ENCODE measurements at regions not wholly inside any gene's neighbourhood (a gene's known extent, or its start where the extent isn't known, plus 50 kb on each side); places are given as distances from the start of the nearest gene placed in this dataset.

DNA sequence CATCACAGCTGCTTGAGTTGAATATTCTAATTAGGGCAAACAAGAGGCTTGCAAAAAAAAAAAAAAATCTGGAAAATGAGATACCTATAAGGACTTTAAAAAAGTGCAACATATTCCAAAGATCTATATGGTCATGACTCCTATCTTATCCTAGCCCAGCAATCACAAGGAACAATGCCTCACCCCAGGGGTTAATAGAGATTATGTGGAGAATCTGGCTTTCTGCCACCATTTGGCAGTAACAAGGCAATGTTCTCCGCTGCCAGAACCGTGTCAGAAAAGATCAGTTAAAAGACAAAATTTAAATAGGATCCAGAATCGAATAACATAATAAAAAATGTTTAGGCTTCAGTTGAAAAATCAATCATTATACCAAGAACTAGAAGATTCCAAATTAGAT lies 1643.2 kb upstream of the PRR20A start:
- H3K4me3 Mint-ChIP-seq (ENCODE audit: unreplicated experiment), result no peak overlapping the region
- no peaks in the 10 kb centered on the region for H3K9me3 Mint-ChIP-seq (ENCODE audit: unreplicated experiment)
- H3K36me3 Mint-ChIP-seq (ENCODE audit: insufficient read depth, unreplicated experiment), result no peaks in the 10 kb centered on the region
- DNase-seq (ENCODE audit: unreplicated experiment), result no peak
- no TSS peak for BruUV-seq (replicated peaks)
- POLR2A ChIA-PET, result interaction anchor here (1.6 kb wide), 1 partner anchor 14 kb away, joined by 3 read pairs; no protein-coding TSS in a partner anchor
- no peaks in the 10 kb centered on the region for H3K4me1 Mint-ChIP-seq (ENCODE audit: insufficient read depth, unreplicated experiment)
- no peak overlapping the region for H3K27ac Mint-ChIP-seq (ENCODE audit: low read depth, unreplicated experiment)
- TF ChIP-seq, protein P1, sequence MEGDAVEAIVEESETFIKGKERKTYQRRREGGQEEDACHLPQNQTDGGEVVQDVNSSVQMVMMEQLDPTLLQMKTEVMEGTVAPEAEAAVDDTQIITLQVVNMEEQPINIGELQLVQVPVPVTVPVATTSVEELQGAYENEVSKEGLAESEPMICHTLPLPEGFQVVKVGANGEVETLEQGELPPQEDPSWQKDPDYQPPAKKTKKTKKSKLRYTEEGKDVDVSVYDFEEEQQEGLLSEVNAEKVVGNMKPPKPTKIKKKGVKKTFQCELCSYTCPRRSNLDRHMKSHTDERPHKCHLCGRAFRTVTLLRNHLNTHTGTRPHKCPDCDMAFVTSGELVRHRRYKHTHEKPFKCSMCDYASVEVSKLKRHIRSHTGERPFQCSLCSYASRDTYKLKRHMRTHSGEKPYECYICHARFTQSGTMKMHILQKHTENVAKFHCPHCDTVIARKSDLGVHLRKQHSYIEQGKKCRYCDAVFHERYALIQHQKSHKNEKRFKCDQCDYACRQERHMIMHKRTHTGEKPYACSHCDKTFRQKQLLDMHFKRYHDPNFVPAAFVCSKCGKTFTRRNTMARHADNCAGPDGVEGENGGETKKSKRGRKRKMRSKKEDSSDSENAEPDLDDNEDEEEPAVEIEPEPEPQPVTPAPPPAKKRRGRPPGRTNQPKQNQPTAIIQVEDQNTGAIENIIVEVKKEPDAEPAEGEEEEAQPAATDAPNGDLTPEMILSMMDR (IDR thresholded peaks at IDR 0.05; ENCODE audit: unreplicated experiment), result no peak
- CTCF ChIA-PET, result no interaction called here
- peaks cover 16% of the 10 kb centered on the region for H3K27me3 Mint-ChIP-seq (ENCODE audit: insufficient read depth, unreplicated experiment)
- intact Hi-C loops (cut with micrococcal nuclease), result no loop called here

DNA sequence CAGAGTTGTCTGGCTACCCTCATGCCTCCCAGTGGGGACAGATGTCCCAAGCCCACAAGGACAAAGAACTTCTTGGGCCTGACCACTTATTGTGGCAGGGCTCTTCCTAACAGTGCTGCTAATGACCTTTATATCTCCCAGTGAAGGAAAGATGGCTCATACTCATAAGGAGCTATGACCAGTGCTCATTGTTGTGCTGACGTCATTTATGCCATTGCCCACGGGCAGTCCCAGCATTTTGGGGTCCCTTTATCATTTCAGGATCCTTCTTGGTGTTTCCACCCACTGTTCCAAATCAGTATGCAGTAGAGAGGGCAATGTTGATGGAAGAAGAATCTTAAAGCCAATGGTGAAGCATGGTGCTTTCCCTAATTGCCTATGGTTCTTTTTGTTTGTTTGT lies 1640.0 kb upstream of the PRR20A start:
- ChIA-PET POLR2A (no interaction called here), CTCF (no interaction called here)
- Mint-ChIP-seq H3K4me1 (ENCODE audit: insufficient read depth, unreplicated experiment) (no peaks in the 10 kb centered on the region), H3K27ac (ENCODE audit: low read depth, unreplicated experiment) (no peak overlapping the region), H3K9me3 (ENCODE audit: unreplicated experiment) (peaks cover 7% of the 10 kb centered on the region), H3K27me3 (ENCODE audit: insufficient read depth, unreplicated experiment) (peaks cover 16% of the 10 kb centered on the region), H3K4me3 (ENCODE audit: unreplicated experiment) (no peak overlapping the region), H3K36me3 (ENCODE audit: insufficient read depth, unreplicated experiment) (no peaks in the 10 kb centered on the region)
- BruUV-seq (replicated peaks), result no TSS peak
- intact Hi-C loops (cut with micrococcal nuclease), result no loop called here
- TF ChIP-seq, protein P1 (IDR thresholded peaks at IDR 0.05; ENCODE audit: unreplicated experiment), result no peak
- no peak for DNase-seq (ENCODE audit: unreplicated experiment)

DNA sequence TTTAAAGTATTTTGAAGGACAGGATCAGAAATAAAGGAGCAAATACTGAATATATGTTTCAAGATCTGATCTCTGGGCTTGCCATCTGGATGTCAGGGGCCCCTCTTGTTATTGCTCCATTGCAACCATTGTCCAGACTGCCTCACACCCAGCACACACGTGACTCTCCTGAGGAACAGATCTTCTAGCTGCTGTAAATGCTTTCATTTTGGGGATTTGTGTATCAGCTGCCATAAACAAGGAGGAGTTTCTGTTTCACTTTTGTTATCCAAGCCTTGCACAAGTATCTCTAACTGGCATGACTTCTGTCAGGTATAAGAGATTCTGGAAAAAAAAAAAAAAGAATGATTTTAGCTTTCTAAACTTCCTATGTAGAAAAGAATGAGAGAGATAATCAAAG lies 1624.1 kb upstream of the PRR20A start:
- Mint-ChIP-seq H3K36me3 (ENCODE audit: insufficient read depth, unreplicated experiment) (no peaks in the 10 kb centered on the region), H3K4me3 (ENCODE audit: unreplicated experiment) (no peak overlapping the region), H3K9me3 (ENCODE audit: unreplicated experiment) (no peaks in the 10 kb centered on the region), H3K27ac (ENCODE audit: low read depth, unreplicated experiment) (no peak overlapping the region), H3K4me1 (ENCODE audit: insufficient read depth, unreplicated experiment) (no peaks in the 10 kb centered on the region), H3K27me3 (ENCODE audit: insufficient read depth, unreplicated experiment) (peaks cover 10% of the 10 kb centered on the region)
- no peak for DNase-seq (ENCODE audit: unreplicated experiment)
- CTCF ChIA-PET, result interaction anchor here (0.6 kb wide), 2 partner anchors 25 to 882 kb away, joined by 3 to 4 read pairs; no protein-coding TSS in a partner anchor
- POLR2A ChIA-PET, result interaction anchor here (0.8 kb wide), 1 partner anchor 8 kb away, joined by 3 read pairs; no protein-coding TSS in a partner anchor
- intact Hi-C loops (cut with micrococcal nuclease), result no loop called here
- TF ChIP-seq, protein P1 (IDR thresholded peaks at IDR 0.05; ENCODE audit: unreplicated experiment), result no peak
- no TSS peak for BruUV-seq (replicated peaks)

DNA sequence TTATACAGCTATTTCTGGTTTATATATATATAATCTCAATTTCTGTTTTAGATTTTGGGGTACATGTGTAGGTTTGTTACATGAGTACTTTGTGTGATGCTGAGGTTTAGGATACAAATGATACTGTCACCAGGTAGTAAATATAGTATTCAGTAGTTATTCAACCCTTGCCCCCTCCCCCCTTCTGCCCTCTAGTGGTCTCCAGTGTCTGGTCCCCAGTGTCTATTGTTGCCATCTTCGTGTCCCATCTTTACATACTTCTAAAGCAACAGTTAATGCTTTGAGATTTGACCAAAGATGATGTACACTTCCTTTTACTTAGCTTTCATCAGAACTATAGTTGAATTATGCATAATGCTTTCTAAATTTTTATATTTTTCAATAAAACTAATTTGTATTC lies 1623.4 kb upstream of the PRR20A start:
- Mint-ChIP-seq H3K4me3 (ENCODE audit: unreplicated experiment) (no peak overlapping the region), H3K4me1 (ENCODE audit: insufficient read depth, unreplicated experiment) (no peaks in the 10 kb centered on the region), H3K36me3 (ENCODE audit: insufficient read depth, unreplicated experiment) (no peaks in the 10 kb centered on the region), H3K27me3 (ENCODE audit: insufficient read depth, unreplicated experiment) (peaks cover 10% of the 10 kb centered on the region), H3K27ac (ENCODE audit: low read depth, unreplicated experiment) (no peak overlapping the region), H3K9me3 (ENCODE audit: unreplicated experiment) (no peaks in the 10 kb centered on the region)
- DNase-seq (ENCODE audit: unreplicated experiment), result peak; percentile 5
- TF ChIP-seq, protein P1 (IDR thresholded peaks at IDR 0.05; ENCODE audit: unreplicated experiment), result peak; percentile 34
- CTCF ChIA-PET, result interaction anchor here (0.6 to 0.7 kb wide), 3 partner anchors 26 to 882 kb away, joined by 3 to 4 read pairs (median 3); no protein-coding TSS in a partner anchor
- POLR2A ChIA-PET, result no interaction called here
- intact Hi-C loops (cut with micrococcal nuclease), result no loop called here
- no TSS peak for BruUV-seq (replicated peaks)

All from MCF 10A (cell line).